ENCODE measurements at regions not wholly inside any gene's neighbourhood (a gene's known extent, or its start where the extent isn't known, plus 50 kb on each side); places are given as distances from the start of the nearest gene placed in this dataset.
A peak's percentile ranks its signal among the peaks of the same experiment; 100 is the strongest.

DNA sequence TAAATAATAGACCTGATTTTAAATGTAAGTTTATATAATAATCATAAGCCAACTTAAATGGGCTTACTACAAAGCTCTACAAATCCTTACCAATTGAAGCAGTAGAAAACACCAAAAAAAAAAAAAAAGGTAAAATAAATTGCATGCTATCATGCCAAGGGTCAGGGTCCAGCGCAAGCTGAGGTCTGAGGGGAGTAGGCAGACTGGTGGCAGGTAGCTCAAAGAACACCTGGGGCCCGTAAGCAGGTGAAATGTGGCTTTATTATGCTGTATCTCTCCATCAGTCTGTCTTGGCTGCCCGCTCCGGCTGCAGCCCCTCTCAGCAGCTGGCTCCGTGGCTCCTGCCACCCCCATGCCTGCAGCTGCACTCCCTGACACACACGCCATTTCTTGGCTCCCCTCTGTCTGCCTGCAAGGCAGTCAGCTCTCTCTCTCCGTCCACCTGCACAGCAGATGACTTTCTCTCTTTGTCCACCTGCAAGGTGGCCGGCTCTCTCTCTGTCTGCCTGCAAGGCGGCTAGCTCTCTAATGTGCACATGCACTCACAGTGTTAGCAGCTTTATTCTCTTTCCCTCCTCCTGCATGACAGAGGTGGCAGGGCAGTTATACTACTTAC is 209.4 kb upstream of the UGT8 start:
- Histone ChIP-seq H3K4me3 (ENCODE audit: extremely low read depth in 1 of 4, insufficient read depth in 2 of 4, low read depth in 3 of 4, low read length in 4 of 4) (no peak overlapping the region), H4K91ac (replicated peaks; ENCODE audit: insufficient read length, low read length) (no peak overlapping the region), H3K14ac (ENCODE audit: insufficient read length) (no peak overlapping the region), H2AFZ (ENCODE audit: low read length) (0 out of 2 replicates have a peak overlapping the region, but pooled peaks have one; percentile 50), H3K79me1 (ENCODE audit: low read depth, low read length) (no peaks in the 10 kb centered on the region), H3K4ac (replicated peaks; ENCODE audit: insufficient read length, low read depth, low read length) (no peak overlapping the region), H3K9ac (replicated peaks in 1 of 4; ENCODE audit: extremely low read depth in 1 of 4, low read depth in 3 of 4, low read length in 3 of 4) (no peak overlapping the region), H2BK120ac (replicated peaks; ENCODE audit: low read depth, low read length) (no peak overlapping the region), H2AK5ac (ENCODE audit: low read depth, low read length) (no peak overlapping the region), H3K56ac (replicated peaks; ENCODE audit: insufficient read length, low read depth, low read length) (no peak overlapping the region), H4K8ac (ENCODE audit: extremely low read depth, insufficient read depth, low read length) (no peak overlapping the region), H3K9me3 (ENCODE audit: insufficient read depth in 2 of 2, low read depth in 1 of 2, low read length in 1 of 2) (no peaks in the 10 kb centered on the region; a peak in 1 of 4 replicates), H3K79me2 (ENCODE audit: control insufficient read depth in 1 of 2, insufficient read depth in 2 of 2, low read length in 2 of 2) (no peaks in the 10 kb centered on the region), H2BK5ac (ENCODE audit: low read depth, low read length) (no peak overlapping the region), H3K4me2 (ENCODE audit: insufficient read depth in 1 of 2, low read depth in 2 of 2, low read length in 2 of 2) (no peak overlapping the region), H4K20me1 (replicated peaks in 1 of 2; ENCODE audit: control insufficient read depth in 1 of 2, insufficient read depth in 2 of 2, low read length in 2 of 2) (no peaks in the 10 kb centered on the region), H3K23ac (ENCODE audit: insufficient read length) (no peak overlapping the region), H3K27me3 (replicated peaks in 1 of 4; ENCODE audit: control insufficient read depth in 3 of 4, extremely low read depth in 1 of 4, insufficient read depth in 3 of 4, low read length in 3 of 4) (peaks cover 0 to 1% (median 0%) of the 10 kb centered on the region in 4 experiments; a peak in 1 of 7 replicates), H3K36me3 (ENCODE audit: control insufficient read depth in 2 of 4, insufficient read depth in 4 of 4, low read length in 3 of 4) (no peaks in the 10 kb centered on the region), H2BK20ac (ENCODE audit: low read length) (0 out of 2 replicates have a peak overlapping the region, but pooled peaks have one; percentile 21), H3K4me1 (replicated peaks in 1 of 4; ENCODE audit: control insufficient read depth in 3 of 4, insufficient read depth in 4 of 4, low read length in 3 of 4) (peaks cover 0 to 2% (median 0%) of the 10 kb centered on the region in 4 experiments; a peak in 1 of 7 replicates), H3K18ac (ENCODE audit: extremely low read depth, low read length) (no peak overlapping the region), H3K23me2 (ENCODE audit: low read depth, low read length) (no peaks in the 10 kb centered on the region), H2BK15ac (ENCODE audit: low read length) (no peak overlapping the region), H3K27ac (ENCODE audit: low read depth, low read length) (no peak overlapping the region), H4K5ac (ENCODE audit: insufficient read length, low read depth, low read length) (no peak overlapping the region), H2BK12ac (ENCODE audit: low read depth, low read length) (no peak overlapping the region; the same call in 1 of the 2 replicates)
- 81% methylated on average over 9 of the region's 9 CpGs; no CpG with 5 or more reads in 1 of the 2 experiments for WGBS, 2 experiments (ENCODE audit: extremely low coverage in 1 of 2, insufficient coverage in 1 of 2, insufficient read length in 1 of 2, insufficient replicate concordance in 2 of 2, low coverage in 1 of 2, low lambda C conversion rate in 2 of 2, missing lambda C conversion rate in 1 of 2)
- CTCF ChIA-PET (ENCODE audit: partially characterized antibody): interaction anchor here (0.7 to 3.4 kb wide), 21 partner anchors 10 to 436 kb away, joined by 3 to 23 read pairs (median 4); no protein-coding TSS in a partner anchor
- DNase-seq (ENCODE audit: low read depth in 1 of 2, low spot score in 2 of 2): no peak
- FAIRE-seq: no peak
- POLR2A ChIA-PET (ENCODE audit: partially characterized antibody): no interaction called here
- TF ChIP-seq BCL11A (IDR thresholded peaks at IDR 0.05; ENCODE audit: low read depth in 2 of 2, low read length in 2 of 2) (no peak), BACH1 (IDR thresholded peaks at IDR 0.05; ENCODE audit: low read length) (no peak), GABPA (IDR thresholded peaks at IDR 0.05; ENCODE audit: borderline replicate concordance, insufficient read depth, low read length) (no peak), KDM1A (IDR thresholded peaks at IDR 0.05; ENCODE audit: borderline replicate concordance, low read length) (no peak), SIN3A (conservative IDR thresholded peaks at IDR 0.05 in 1 of 2, IDR thresholded peaks at IDR 0.05 in 1 of 2; ENCODE audit: low read depth in 1 of 2, low read length in 2 of 2) (no peak), RBBP5 (IDR thresholded peaks at IDR 0.05; ENCODE audit: borderline replicate concordance, low read depth, low read length) (no peak), TAF1 (IDR thresholded peaks at IDR 0.05; ENCODE audit: low read depth, low read length) (no peak), POU5F1 (IDR thresholded peaks at IDR 0.05; ENCODE audit: low read depth, low read length) (no peak)
- TF ChIP-seq, protein P1, sequence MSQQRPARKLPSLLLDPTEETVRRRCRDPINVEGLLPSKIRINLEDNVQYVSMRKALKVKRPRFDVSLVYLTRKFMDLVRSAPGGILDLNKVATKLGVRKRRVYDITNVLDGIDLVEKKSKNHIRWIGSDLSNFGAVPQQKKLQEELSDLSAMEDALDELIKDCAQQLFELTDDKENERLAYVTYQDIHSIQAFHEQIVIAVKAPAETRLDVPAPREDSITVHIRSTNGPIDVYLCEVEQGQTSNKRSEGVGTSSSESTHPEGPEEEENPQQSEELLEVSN (IDR thresholded peaks at IDR 0.05): no peak
- TF ChIP-seq, protein P2, sequence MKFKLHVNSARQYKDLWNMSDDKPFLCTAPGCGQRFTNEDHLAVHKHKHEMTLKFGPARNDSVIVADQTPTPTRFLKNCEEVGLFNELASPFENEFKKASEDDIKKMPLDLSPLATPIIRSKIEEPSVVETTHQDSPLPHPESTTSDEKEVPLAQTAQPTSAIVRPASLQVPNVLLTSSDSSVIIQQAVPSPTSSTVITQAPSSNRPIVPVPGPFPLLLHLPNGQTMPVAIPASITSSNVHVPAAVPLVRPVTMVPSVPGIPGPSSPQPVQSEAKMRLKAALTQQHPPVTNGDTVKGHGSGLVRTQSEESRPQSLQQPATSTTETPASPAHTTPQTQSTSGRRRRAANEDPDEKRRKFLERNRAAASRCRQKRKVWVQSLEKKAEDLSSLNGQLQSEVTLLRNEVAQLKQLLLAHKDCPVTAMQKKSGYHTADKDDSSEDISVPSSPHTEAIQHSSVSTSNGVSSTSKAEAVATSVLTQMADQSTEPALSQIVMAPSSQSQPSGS (IDR thresholded peaks at IDR 0.05; ENCODE audit: low read length): no peak

All from H1 (cell line).